K562 (cell line): ENCODE measurements at regions not wholly inside any gene's neighbourhood (a gene's known extent, or its start where the extent isn't known, plus 50 kb on each side); places are given as distances from the start of the nearest gene placed in this dataset.

ENCODE experiments used
- ATAC-seq: fragments of 200-7000 bp; cut with Tn5 transposase; 3 replicates; pipeline ENCODE4 v1.9.1; 2020; ENCODE audit warnings: moderate library complexity
- BruUV-seq: library from RNA; stranded (reverse); fragments of 400-500 nt; replicated peaks from 2 replicates; lab custom pipeline; 2021; lab: Mats Ljungman, UMichigan
- CTCF ChIA-PET: fragments of 300-600 bp; formaldehyde crosslinking; extraction: SDS; loops from one replicate; lab custom pipeline; 2021; ENCODE audit warnings: low intra/inter-chr PET ratio; lab: Yijun Ruan, JAX
- POLR2A ChIA-PET: fragments of 300-600, 350-650 bp; sonication (Branson Sonifier 250); formaldehyde crosslinking; extraction: SDS; loops from one replicate; lab custom pipeline; 2021; ENCODE audit warnings: antibody characterized with exemption, inconsistent platforms; lab: Yijun Ruan, JAX
- DNase-seq, 4 experiments: peaks; one replicate each; pipeline versions ENCODE4 v3.0.0 to v3.0.0-alpha.2; 2011 to 2018; ENCODE audit warnings: low spot score in 3 of 4, mixed read lengths in 3 of 4; ENCODE audit errors: extremely low read depth in 1 of 4
- FAIRE-seq: peaks from 2 replicates; lab custom pipeline; 2011; peaks lifted over from hg19 to GRCh38; lab: Jason Lieb, UNC
- H2AFZ ChIP-seq: 2 replicates; pipeline ENCODE4 v1.6.0; 2011; ENCODE audit warnings: low read depth, low read length, control low read depth, inconsistent platforms
- H3K27ac ChIP-seq: fragments of 200-600 bp; 3 replicates; pipeline ENCODE4 v1.8.0; 2011; ENCODE audit warnings: low read depth, mild to moderate bottlenecking, control low read depth, inconsistent platforms, low read length, moderate library complexity, mixed read lengths; ENCODE audit errors: extremely low read depth
- H3K27me3 ChIP-seq, 2 experiments: fragments of 300-600 bp in 1 of 2; 2 replicates in 1 of 2; 3 replicates in 1 of 2; pipeline versions ENCODE4 v1.6.0 to v1.8.0; 2011; ENCODE audit warnings: inconsistent platforms in 2 of 2, low read length in 2 of 2, mild to moderate bottlenecking in 1 of 2, mixed read lengths in 1 of 2, moderate library complexity in 1 of 2; ENCODE audit not compliant: control insufficient read depth in 2 of 2, insufficient read depth in 2 of 2
- H3K36me3 ChIP-seq: fragments of 300-600 bp; 3 replicates; pipeline ENCODE4 v1.8.0; 2011; ENCODE audit warnings: mild to moderate bottlenecking, low read length, inconsistent platforms; ENCODE audit not compliant: control insufficient read depth, insufficient read depth
- H3K4me1 ChIP-seq, 2 experiments: fragments of 200-600 bp in 1 of 2; replicated peaks in 1 of 2; 2 replicates in 1 of 2; 3 replicates in 1 of 2; pipeline versions ENCODE4 v1.5.1 to v1.8.0; 2011; ENCODE audit warnings: inconsistent platforms in 2 of 2, low read length in 2 of 2, mild to moderate bottlenecking in 1 of 2, mixed read lengths in 1 of 2, moderate library complexity in 1 of 2; ENCODE audit not compliant: control insufficient read depth in 2 of 2, insufficient read depth in 2 of 2
- H3K4me2 ChIP-seq: 2 replicates; pipeline ENCODE4 v1.6.1; 2011; ENCODE audit warnings: low read length, control low read depth, inconsistent platforms, mixed read lengths; ENCODE audit not compliant: insufficient read depth
- H3K4me3 ChIP-seq: fragments of 200-600 bp; sonication (generic), shearing (Covaris generic); 2 replicates; pipeline ENCODE4 v1.5.1; 2016; ENCODE audit warnings: control low read depth, inconsistent platforms
- H3K79me2 ChIP-seq: fragments of 200-600 bp; 3 replicates; pipeline ENCODE4 v1.8.0; 2011; ENCODE audit warnings: low read length, inconsistent platforms; ENCODE audit not compliant: control insufficient read depth, insufficient read depth
- H3K9ac ChIP-seq, 2 experiments: 2 replicates each; pipeline versions ENCODE4 v1.6.0 to v1.6.1; 2011; ENCODE audit warnings: low read depth in 2 of 2, low read length in 2 of 2, control low read depth in 1 of 2, inconsistent platforms in 1 of 2, mild to moderate bottlenecking in 1 of 2, mixed read lengths in 1 of 2; ENCODE audit not compliant: insufficient read depth in 1 of 2
- H3K9me1 ChIP-seq: one replicate; pipeline ENCODE4 v1.6.0; 2011; ENCODE audit warnings: inconsistent platforms, mild to moderate bottlenecking, low read length, moderate library complexity; ENCODE audit not compliant: control insufficient read depth, insufficient read depth
- H3K9me3 ChIP-seq: replicated peaks from 2 replicates; pipeline ENCODE4 v1.5.1; 2011; ENCODE audit warnings: low read depth, low read length, inconsistent platforms; ENCODE audit not compliant: control insufficient read depth, insufficient read depth
- H4K20me1 ChIP-seq: replicated peaks from 2 replicates; pipeline ENCODE4 v1.6.1; 2011; ENCODE audit warnings: low read length, inconsistent platforms, mixed read lengths; ENCODE audit not compliant: control insufficient read depth, insufficient read depth
- EWSR1 ChIP-seq: fragments of 450-650 bp; IDR thresholded peaks from 2 replicates; pipeline ENCODE4 v1.6.1; 2018; ENCODE audit warnings: borderline replicate concordance, mild to moderate bottlenecking, low read depth, moderate library complexity; ENCODE audit not compliant: partially characterized antibody
- NR2C2 ChIP-seq, 2 experiments: fragments of 200-800 bp in 1 of 2; sonication (Bioruptor generic) in 1 of 2; sonication (generic) in 1 of 2; formaldehyde crosslinking in 1 of 2; IDR thresholded peaks; 2 replicates each; pipeline versions ENCODE4 v1.6.1 to v1.8.0; 2016 to 2022; ENCODE audit warnings: mild to moderate bottlenecking in 1 of 2, missing compliant biosample characterization in 1 of 2, missing genetic modification characterization in 1 of 2, missing genetic modification reagents in 1 of 2
- ZC3H8 ChIP-seq: fragments of 450-650 bp; IDR thresholded peaks from 2 replicates; pipeline ENCODE4 v1.6.1; 2017
- ZNF263 ChIP-seq: sonication (generic); formaldehyde crosslinking; IDR thresholded peaks from 2 replicates; pipeline ENCODE4 v1.8.0; 2022; ENCODE audit warnings: mild to moderate bottlenecking, missing genetic modification reagents, borderline replicate concordance
- WGBS: fragments of 100-300 bp; shearing (Covaris generic); methylation state at CpG from one replicate; pipeline ENCODE4 v1.1.6; 2016; ENCODE audit warnings: low coverage, mixed read lengths; ENCODE audit not compliant: insufficient coverage; ENCODE audit errors: missing lambda C conversion rate; 5-methylcytosine and 5-hydroxymethylcytosine counted together
- in situ Hi-C: fragments of 300-500 bp; cut with MboI; formaldehyde crosslinking; loops from 4 replicates; pipeline ENCODE4 v1.15.0; 2018; ENCODE audit warnings: inconsistent platforms, mixed read lengths
- intact Hi-C: fragments of 100-400 bp; cut with micrococcal nuclease; formaldehyde crosslinking; loops from 2 replicates; pipeline ENCODE4 v1.14.2; 2022
- TF ChIP-seq, protein P1 (sequence below), 2 experiments: fragments of 450-650 bp in 1 of 2; sonication (generic) in 1 of 2; formaldehyde crosslinking in 1 of 2; IDR thresholded peaks; 2 replicates each; pipeline versions ENCODE4 v1.7.1 to v1.9.0; 2016 to 2022; ENCODE audit warnings: inconsistent platforms in 1 of 2, mild to moderate bottlenecking in 1 of 2, missing genetic modification reagents in 1 of 2
- TF ChIP-seq, protein P2 (sequence below), 2 experiments: fragments of 450-650 bp in 1 of 2; IDR thresholded peaks; 2 replicates each; pipeline ENCODE4 v1.6.1; 2011 to 2017; ENCODE audit warnings: low read depth in 2 of 2, antibody characterized with exemption in 1 of 2, borderline replicate concordance in 1 of 2, low read length in 1 of 2, mild to moderate bottlenecking in 1 of 2, mixed read lengths in 1 of 2; ENCODE audit not compliant: control insufficient read depth in 1 of 2

DNA sequence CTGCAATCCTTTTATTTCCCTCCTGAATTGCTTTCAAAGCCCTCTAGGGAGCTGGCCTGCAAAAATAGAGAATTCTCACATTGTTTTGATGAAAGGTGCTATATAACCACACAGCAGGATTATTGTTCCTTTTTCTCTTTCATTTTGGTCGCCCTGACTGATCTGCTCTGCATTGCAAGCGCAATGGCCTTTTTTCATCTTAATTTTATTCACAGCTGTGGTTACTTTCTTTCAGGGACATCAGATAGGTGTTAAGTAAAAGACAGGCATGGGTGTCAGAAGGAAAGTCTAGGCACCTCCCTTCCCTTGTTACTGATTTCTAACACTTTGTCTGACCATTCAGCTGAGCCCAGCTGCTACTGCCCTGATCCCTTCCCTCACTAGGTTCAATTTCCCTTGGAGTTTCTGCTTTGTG, 850.5 kb upstream of the MAP3K7 start:
- no peak overlapping the region for H3K4me2 ChIP-seq
- intact Hi-C loops (no loop called here), in situ Hi-C loops (no loop called here)
- H3K36me3 ChIP-seq = no peaks in the 10 kb centered on the region
- no peak overlapping the region for H3K4me3 ChIP-seq
- H3K9ac ChIP-seq = no peak overlapping the region
- no TSS peak for BruUV-seq
- no peak overlapping the region for H2AFZ ChIP-seq
- CTCF ChIA-PET = no interaction called here
- no peaks in the 10 kb centered on the region for H4K20me1 ChIP-seq
- no peaks in the 10 kb centered on the region for H3K27me3 ChIP-seq
- POLR2A ChIA-PET = no interaction called here
- no peaks in the 10 kb centered on the region; the same call in 1 of the 2 replicates for H3K9me3 ChIP-seq
- no peak for DNase-seq
- no peak for FAIRE-seq
- H3K9me1 ChIP-seq = no peaks in the 10 kb centered on the region
- WGBS = 0% methylated on average over 2 of the region's 2 CpGs
- no peak overlapping the region for H3K27ac ChIP-seq
- no peaks in the 10 kb centered on the region for H3K79me2 ChIP-seq
- ATAC-seq = no peak
- H3K4me1 ChIP-seq = no peaks in the 10 kb centered on the region
- TF ChIP-seq ZC3H8 = no peak
- TF ChIP-seq EWSR1 = no peak
- TF ChIP-seq, protein P1, sequence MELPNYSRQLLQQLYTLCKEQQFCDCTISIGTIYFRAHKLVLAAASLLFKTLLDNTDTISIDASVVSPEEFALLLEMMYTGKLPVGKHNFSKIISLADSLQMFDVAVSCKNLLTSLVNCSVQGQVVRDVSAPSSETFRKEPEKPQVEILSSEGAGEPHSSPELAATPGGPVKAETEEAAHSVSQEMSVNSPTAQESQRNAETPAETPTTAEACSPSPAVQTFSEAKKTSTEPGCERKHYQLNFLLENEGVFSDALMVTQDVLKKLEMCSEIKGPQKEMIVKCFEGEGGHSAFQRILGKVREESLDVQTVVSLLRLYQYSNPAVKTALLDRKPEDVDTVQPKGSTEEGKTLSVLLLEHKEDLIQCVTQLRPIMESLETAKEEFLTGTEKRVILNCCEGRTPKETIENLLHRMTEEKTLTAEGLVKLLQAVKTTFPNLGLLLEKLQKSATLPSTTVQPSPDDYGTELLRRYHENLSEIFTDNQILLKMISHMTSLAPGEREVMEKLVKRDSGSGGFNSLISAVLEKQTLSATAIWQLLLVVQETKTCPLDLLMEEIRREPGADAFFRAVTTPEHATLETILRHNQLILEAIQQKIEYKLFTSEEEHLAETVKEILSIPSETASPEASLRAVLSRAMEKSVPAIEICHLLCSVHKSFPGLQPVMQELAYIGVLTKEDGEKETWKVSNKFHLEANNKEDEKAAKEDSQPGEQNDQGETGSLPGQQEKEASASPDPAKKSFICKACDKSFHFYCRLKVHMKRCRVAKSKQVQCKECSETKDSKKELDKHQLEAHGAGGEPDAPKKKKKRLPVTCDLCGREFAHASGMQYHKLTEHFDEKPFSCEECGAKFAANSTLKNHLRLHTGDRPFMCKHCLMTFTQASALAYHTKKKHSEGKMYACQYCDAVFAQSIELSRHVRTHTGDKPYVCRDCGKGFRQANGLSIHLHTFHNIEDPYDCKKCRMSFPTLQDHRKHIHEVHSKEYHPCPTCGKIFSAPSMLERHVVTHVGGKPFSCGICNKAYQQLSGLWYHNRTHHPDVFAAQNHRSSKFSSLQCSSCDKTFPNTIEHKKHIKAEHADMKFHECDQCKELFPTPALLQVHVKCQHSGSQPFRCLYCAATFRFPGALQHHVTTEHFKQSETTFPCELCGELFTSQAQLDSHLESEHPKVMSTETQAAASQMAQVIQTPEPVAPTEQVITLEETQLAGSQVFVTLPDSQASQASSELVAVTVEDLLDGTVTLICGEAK (IDR thresholded peaks at IDR 0.05) = no peak
- TF ChIP-seq, protein P1 (CRISPR knock-in tag; IDR thresholded peaks at IDR 0.05) = no peak
- TF ChIP-seq ZNF263 (CRISPR knock-in tag) = no peak
- no peak for TF ChIP-seq NR2C2 (CRISPR knock-in tag; IDR thresholded peaks at IDR 0.05)
- no peak for TF ChIP-seq NR2C2 (tag; IDR thresholded peaks at IDR 0.05)
- TF ChIP-seq, protein P2, sequence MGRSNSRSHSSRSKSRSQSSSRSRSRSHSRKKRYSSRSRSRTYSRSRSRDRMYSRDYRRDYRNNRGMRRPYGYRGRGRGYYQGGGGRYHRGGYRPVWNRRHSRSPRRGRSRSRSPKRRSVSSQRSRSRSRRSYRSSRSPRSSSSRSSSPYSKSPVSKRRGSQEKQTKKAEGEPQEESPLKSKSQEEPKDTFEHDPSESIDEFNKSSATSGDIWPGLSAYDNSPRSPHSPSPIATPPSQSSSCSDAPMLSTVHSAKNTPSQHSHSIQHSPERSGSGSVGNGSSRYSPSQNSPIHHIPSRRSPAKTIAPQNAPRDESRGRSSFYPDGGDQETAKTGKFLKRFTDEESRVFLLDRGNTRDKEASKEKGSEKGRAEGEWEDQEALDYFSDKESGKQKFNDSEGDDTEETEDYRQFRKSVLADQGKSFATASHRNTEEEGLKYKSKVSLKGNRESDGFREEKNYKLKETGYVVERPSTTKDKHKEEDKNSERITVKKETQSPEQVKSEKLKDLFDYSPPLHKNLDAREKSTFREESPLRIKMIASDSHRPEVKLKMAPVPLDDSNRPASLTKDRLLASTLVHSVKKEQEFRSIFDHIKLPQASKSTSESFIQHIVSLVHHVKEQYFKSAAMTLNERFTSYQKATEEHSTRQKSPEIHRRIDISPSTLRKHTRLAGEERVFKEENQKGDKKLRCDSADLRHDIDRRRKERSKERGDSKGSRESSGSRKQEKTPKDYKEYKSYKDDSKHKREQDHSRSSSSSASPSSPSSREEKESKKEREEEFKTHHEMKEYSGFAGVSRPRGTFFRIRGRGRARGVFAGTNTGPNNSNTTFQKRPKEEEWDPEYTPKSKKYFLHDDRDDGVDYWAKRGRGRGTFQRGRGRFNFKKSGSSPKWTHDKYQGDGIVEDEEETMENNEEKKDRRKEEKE (IDR thresholded peaks at IDR 0.05; ENCODE audit: borderline replicate concordance in 1 of 2, control insufficient read depth in 1 of 2, low read depth in 2 of 2, low read length in 1 of 2) = no peak
